Prostate gland (tissue), 2 donors: ENCODE measurements at regions not wholly inside any gene's neighbourhood (a gene's known extent, or its start where the extent isn't known, plus 50 kb on each side); places are given as distances from the start of the nearest gene placed in this dataset.

Experiments used
- DNase-seq: peaks from one replicate; pipeline ENCODE4 v3.0.0-alpha.2; 2019; ENCODE audit warnings: low spot score
- H3K27ac ChIP-seq, 2 donors: fragments of 200-600 bp; sonication (generic); 2 replicates each; pipeline ENCODE4 v1.5.1; 2017 to 2019
- H3K27me3 ChIP-seq: fragments of 200-600 bp; sonication (generic); replicated peaks from 2 replicates; pipeline ENCODE4 v1.5.1; 2019; ENCODE audit not compliant: insufficient read depth
- H3K36me3 ChIP-seq, 2 donors: fragments of 200-600 bp; sonication (generic); 1 replicate in 1 of 2; 2 replicates in 1 of 2; pipeline versions ENCODE4 v1.5.1 to v1.8.1; 2017 to 2019
- H3K4me1 ChIP-seq: fragments of 200-600 bp; sonication (generic); replicated peaks from 2 replicates; pipeline ENCODE4 v1.5.1; 2019
- H3K4me3 ChIP-seq, 2 donors: fragments of 200-600 bp; sonication (generic); 2 replicates each; pipeline ENCODE4 v1.5.1; 2017 to 2019
- H3K9me3 ChIP-seq: fragments of 200-600 bp; sonication (generic); 2 replicates; pipeline ENCODE4 v1.5.1; 2017
- POLR2A ChIP-seq: fragments of 450-650 bp; IDR thresholded peaks from one replicate; pipeline ENCODE4 v1.6.1; 2016; ENCODE audit warnings: antibody characterized with exemption, mild to moderate bottlenecking
- POLR2AphosphoS5 ChIP-seq: sonication (generic); formaldehyde crosslinking; IDR thresholded peaks from one replicate; pipeline ENCODE4 v1.6.1; 2017; ENCODE audit warnings: antibody characterized with exemption
- WGBS: methylation state at CpG from one replicate; pipeline ENCODE4 v1.1.5; 2018; 5-methylcytosine and 5-hydroxymethylcytosine counted together
- intact Hi-C: fragments of 100-400 bp; cut with DNase I; formaldehyde crosslinking; loops from one replicate; pipeline ENCODE4 v1.14.2; 2022
- TF ChIP-seq, protein P1 (sequence below), 4 experiments: fragments of 200-600 bp in 2 of 4; fragments of 450-650 bp in 2 of 4; sonication (generic) in 2 of 4; IDR thresholded peaks; 1 replicate in 3 of 4; 2 replicates in 1 of 4; pipeline ENCODE4 v1.5.1; 2016 to 2019; ENCODE audit warnings: antibody characterized with exemption in 4 of 4, mild to moderate bottlenecking in 2 of 4, moderate library complexity in 2 of 4

DNA sequence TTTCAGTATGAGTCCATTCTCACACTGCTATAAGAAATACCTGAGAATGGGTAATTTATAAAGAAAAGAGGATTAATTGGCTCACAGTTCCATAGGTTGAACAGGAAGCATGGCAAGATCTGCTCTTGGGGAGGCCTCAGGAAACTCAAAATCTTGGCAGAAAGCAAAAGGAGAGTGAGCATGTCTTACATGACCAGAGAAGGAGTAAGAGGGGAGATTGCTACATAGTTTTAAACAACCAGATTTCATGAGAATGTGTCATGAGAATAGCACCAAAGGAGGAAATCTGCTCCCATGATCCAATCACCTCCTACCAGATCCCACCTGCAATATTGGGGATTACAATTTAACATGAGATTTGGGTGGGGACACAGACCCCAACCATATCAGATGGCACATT is 672.4 kb downstream of the HTR1B start:
- TF ChIP-seq, protein P1, sequence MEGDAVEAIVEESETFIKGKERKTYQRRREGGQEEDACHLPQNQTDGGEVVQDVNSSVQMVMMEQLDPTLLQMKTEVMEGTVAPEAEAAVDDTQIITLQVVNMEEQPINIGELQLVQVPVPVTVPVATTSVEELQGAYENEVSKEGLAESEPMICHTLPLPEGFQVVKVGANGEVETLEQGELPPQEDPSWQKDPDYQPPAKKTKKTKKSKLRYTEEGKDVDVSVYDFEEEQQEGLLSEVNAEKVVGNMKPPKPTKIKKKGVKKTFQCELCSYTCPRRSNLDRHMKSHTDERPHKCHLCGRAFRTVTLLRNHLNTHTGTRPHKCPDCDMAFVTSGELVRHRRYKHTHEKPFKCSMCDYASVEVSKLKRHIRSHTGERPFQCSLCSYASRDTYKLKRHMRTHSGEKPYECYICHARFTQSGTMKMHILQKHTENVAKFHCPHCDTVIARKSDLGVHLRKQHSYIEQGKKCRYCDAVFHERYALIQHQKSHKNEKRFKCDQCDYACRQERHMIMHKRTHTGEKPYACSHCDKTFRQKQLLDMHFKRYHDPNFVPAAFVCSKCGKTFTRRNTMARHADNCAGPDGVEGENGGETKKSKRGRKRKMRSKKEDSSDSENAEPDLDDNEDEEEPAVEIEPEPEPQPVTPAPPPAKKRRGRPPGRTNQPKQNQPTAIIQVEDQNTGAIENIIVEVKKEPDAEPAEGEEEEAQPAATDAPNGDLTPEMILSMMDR (IDR thresholded peaks at IDR 0.05): no peak
- TF ChIP-seq POLR2AphosphoS5 (no peak), POLR2A (no peak)
- H3K9me3 ChIP-seq: no peaks in the 10 kb centered on the region
- no peaks in the 10 kb centered on the region for H3K36me3 ChIP-seq
- no peaks in the 10 kb centered on the region for H3K27me3 ChIP-seq
- no peak overlapping the region for H3K27ac ChIP-seq
- no peak for DNase-seq
- no peaks in the 10 kb centered on the region for H3K4me1 ChIP-seq
- H3K4me3 ChIP-seq: no peak overlapping the region
- intact Hi-C loops: no loop called here

DNA sequence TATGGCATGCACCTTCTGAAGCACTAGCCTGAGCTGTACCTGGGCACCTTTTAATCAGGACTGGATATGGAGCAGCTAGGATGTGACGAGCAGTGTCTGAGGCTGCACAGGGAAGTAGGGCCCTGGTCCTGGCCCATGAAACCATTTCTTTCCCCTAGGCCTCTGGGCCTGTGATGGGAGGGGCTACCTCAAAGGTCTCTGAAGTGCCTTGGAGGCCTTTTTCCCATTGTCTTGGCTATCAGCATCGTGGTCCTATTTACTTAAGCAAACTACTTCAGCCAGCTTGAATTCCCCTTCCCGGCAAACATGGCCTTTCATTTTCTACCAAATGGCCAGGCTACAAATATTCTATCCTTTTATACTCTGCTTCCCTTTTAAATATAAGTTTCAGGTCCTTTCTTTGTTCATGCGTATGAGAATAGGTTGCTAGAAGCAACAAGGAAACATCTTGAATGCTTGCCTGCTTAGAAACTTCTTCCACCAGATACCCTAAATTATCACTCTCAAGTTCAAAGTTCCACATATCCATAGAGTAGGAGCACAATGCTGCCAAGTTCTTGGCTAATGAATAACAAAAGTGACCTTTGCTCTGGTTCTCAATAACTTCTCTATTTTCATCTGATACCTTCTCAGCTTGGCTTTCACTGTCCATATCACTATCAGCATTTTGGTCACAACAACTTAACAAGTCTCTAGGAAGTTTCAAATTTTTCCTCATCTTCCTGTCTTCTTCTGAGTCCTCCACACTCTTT is 673.1 kb downstream of the HTR1B start:
- Histone ChIP-seq H3K9me3 (no peaks in the 10 kb centered on the region), H3K27ac (no peak overlapping the region), H3K27me3 (no peaks in the 10 kb centered on the region), H3K4me3 (no peak overlapping the region), H3K36me3 (no peaks in the 10 kb centered on the region), H3K4me1 (no peaks in the 10 kb centered on the region)
- TF ChIP-seq POLR2A: no peak
- TF ChIP-seq, protein P1 (IDR thresholded peaks at IDR 0.05): no peak
- no peak for TF ChIP-seq POLR2AphosphoS5
- WGBS: 78% methylated on average over 4 of the region's 4 CpGs
- DNase-seq: no peak
- intact Hi-C loops: no loop called here

DNA sequence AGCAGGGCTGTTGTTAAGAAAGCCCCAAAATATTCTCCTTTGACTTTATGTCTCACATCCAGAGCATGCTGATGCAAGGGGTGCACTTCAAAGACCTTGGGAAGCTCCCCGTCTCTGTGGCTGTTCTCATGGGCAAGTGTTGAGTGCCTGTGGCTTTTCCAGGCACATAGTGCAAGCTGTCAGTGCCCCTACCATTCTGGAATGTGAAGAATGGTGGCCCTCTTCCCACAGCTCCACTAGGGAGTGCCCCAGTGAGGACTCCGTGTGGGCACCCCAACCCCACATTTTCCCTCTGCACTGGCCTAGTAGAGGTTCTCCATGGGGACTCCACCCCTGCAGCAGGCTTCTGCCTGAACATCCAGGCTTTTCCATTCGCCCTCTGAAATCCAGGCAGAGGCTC is 673.7 kb downstream of the HTR1B start:
- H3K9me3 ChIP-seq: no peaks in the 10 kb centered on the region
- no peak overlapping the region for H3K27ac ChIP-seq
- no peak overlapping the region for H3K4me3 ChIP-seq
- no peaks in the 10 kb centered on the region for H3K36me3 ChIP-seq
- 81% methylated on average over 3 of the region's 3 CpGs for WGBS
- intact Hi-C loops: no loop called here
- DNase-seq: no peak
- no peaks in the 10 kb centered on the region for H3K4me1 ChIP-seq
- TF ChIP-seq POLR2AphosphoS5 (no peak), POLR2A (no peak)
- TF ChIP-seq, protein P1 (IDR thresholded peaks at IDR 0.05): no peak
- no peaks in the 10 kb centered on the region for H3K27me3 ChIP-seq

DNA sequence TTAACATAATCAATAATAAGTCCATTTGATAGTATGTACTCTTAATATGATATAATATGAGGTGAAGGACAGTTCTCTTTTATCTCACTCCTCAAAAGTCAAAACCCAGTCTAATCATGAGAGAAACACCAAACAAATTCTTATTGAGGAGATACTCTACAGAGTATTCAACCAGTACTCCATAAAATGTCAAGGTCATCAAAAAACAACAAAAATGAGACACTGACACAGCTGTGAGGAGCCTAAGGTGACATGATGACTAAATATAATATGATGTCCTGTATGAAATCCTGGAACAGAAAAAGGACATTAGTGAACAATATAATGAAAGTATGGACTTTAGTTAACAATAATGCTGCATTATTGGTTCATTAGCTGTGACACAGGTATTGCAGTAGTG is 675.1 kb downstream of the HTR1B start:
- TF ChIP-seq, protein P1 (IDR thresholded peaks at IDR 0.05): no peak
- TF ChIP-seq POLR2AphosphoS5: no peak
- TF ChIP-seq POLR2A: no peak
- Histone ChIP-seq H3K9me3 (no peaks in the 10 kb centered on the region), H3K4me1 (no peaks in the 10 kb centered on the region), H3K27ac (no peak overlapping the region), H3K36me3 (no peaks in the 10 kb centered on the region), H3K27me3 (no peaks in the 10 kb centered on the region), H3K4me3 (no peak overlapping the region)
- intact Hi-C loops: no loop called here
- DNase-seq: no peak

DNA sequence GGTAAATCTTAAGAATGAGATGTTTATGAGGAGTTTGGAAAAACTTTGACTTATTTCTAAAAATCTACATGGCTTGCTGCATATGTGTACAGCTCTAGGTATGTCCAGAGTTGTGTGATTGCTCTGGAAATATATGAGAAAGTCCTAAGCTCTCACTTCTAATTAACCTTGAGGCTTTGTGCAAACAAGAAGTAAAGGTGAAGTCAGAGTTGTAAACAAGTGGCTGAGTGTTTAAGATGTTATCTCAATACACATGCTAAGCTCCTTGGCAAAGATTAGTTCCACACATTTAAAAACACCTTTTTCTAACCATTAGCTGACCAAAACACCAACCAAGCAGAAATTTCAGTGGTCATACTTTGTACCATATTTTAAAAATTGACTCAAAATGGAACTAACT is 684.2 kb downstream of the HTR1B start:
- intact Hi-C loops: no loop called here
- no peak overlapping the region for H3K4me3 ChIP-seq
- H3K27me3 ChIP-seq: no peaks in the 10 kb centered on the region
- H3K4me1 ChIP-seq: no peaks in the 10 kb centered on the region
- no peaks in the 10 kb centered on the region for H3K9me3 ChIP-seq
- no peak for TF ChIP-seq POLR2A
- TF ChIP-seq, protein P1 (IDR thresholded peaks at IDR 0.05): no peak
- no peak for TF ChIP-seq POLR2AphosphoS5
- no peak for DNase-seq
- no peaks in the 10 kb centered on the region for H3K36me3 ChIP-seq
- no peak overlapping the region for H3K27ac ChIP-seq
